ENCODE measurements at regions not wholly inside any gene's neighbourhood (a gene's known extent, or its start where the extent isn't known, plus 50 kb on each side); places are given as distances from the start of the nearest gene placed in this dataset.
A peak's percentile ranks its signal among the peaks of the same experiment; 100 is the strongest.

DNA sequence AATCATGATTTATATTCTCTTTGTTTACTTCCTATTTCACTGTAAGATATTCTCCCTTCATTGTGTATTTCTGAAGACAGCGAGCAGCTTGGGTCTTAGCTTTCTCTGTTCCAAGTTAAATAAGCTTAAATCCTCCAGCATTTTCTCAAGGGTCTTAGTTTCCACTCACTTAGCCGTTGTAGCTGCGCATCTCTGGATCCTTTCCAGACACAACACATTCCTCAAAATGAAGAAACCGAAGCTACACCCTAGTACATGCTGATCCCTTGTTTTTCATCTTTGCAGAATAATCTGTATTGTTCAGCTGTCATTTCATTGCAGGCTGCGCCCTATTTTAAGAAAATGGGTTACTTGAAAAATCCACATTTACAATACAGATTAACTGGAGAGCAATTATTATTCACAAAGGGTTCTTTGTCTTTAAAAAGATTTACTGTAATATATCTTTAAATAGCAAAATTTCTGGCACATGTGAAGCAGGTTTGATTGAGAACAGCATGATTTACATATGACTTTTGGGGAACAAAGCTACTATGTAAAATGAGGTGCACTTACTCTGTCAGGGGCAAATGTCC lies 375.8 kb downstream of the QKI start:
- DNase-seq (ENCODE audit: extremely low read depth in 1 of 4, low spot score in 3 of 4) (no peak), ATAC-seq (no peak), FAIRE-seq (no peak)
- H3K4me3 ChIP-seq: no peak overlapping the region
- no peak overlapping the region for H3K9ac ChIP-seq (ENCODE audit: insufficient read depth in 1 of 2, low read depth in 2 of 2, low read length in 2 of 2)
- H2AFZ ChIP-seq (ENCODE audit: low read depth, low read length): peak overlapping the region; percentile 54; the same call in 1 of the 2 replicates
- BruUV-seq (replicated peaks): no TSS peak
- no peaks in the 10 kb centered on the region for H3K9me3 ChIP-seq (replicated peaks; ENCODE audit: control insufficient read depth, insufficient read depth, low read depth, low read length)
- peaks cover 0 to 3% of the 10 kb centered on the region in 2 experiments; a peak in 3 of 5 replicates for H3K27me3 ChIP-seq (ENCODE audit: control insufficient read depth in 2 of 2, insufficient read depth in 2 of 2, low read length in 2 of 2)
- TF ChIP-seq NR4A1 (CRISPR knock-in tag; IDR thresholded peaks at IDR 0.05): no peak
- no peak for TF ChIP-seq NR4A1 (tag; IDR thresholded peaks at IDR 0.05)
- POLR2A ChIA-PET: interaction anchor here (1.1 to 1.6 kb wide), 2 partner anchors 12 to 28 kb away, joined by 3 to 4 read pairs; no protein-coding TSS in a partner anchor
- H3K27ac ChIP-seq (ENCODE audit: extremely low read depth, low read depth, low read length): no peak overlapping the region
- no peak overlapping the region for H3K4me2 ChIP-seq (ENCODE audit: insufficient read depth, low read length)
- WGBS (ENCODE audit: insufficient coverage, low coverage, missing lambda C conversion rate): 23% methylated on average over 5 of the region's 5 CpGs
- H3K36me3 ChIP-seq (ENCODE audit: control insufficient read depth, insufficient read depth, low read length): no peaks in the 10 kb centered on the region
- no peaks in the 10 kb centered on the region for H3K79me2 ChIP-seq (ENCODE audit: control insufficient read depth, insufficient read depth, low read length)
- no peaks in the 10 kb centered on the region for H4K20me1 ChIP-seq (replicated peaks; ENCODE audit: control insufficient read depth, insufficient read depth, low read length)
- CTCF ChIA-PET (ENCODE audit: low intra/inter-chr PET ratio): no interaction called here
- in situ Hi-C loops (cut with MboI) (no loop called here), intact Hi-C loops (cut with micrococcal nuclease) (no loop called here)
- H3K9me1 ChIP-seq (ENCODE audit: control insufficient read depth, insufficient read depth, low read length): no peaks in the 10 kb centered on the region
- peaks cover 0 to 2% of the 10 kb centered on the region in 2 experiments; a peak in 3 of 5 replicates for H3K4me1 ChIP-seq (replicated peaks in 1 of 2; ENCODE audit: control insufficient read depth in 2 of 2, insufficient read depth in 2 of 2, low read length in 2 of 2)

DNA sequence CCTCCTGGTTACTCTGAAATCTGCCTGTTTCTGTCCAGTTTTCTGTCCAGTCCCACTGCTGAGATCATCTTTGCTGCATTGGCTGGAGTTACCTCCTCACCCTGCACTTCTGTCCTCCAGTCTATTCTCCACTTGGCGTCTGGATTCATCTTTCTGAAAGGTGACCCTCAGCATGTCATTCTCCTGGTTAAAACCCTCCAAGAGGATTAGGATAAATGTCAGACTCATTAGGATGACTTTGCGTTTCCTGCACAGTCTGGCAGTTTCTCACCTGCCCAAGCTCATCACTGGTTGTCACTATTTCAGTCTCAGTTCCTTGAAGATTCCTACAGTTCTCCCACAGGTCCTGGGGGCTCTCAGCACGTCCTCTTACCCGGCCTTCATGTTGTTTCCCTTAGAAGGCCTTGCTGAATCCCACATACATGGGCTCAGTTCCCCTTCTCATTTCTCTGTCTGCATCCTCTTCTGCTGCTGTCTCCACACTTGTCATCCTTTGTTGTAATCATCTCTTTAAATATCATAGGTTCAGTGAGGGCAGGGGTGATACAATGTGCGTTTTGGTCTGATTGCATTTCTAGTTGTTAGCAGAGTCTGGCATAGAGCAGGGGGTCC lies 374.8 kb downstream of the QKI start:
- Histone ChIP-seq H4K20me1 (replicated peaks; ENCODE audit: control insufficient read depth, insufficient read depth, low read length) (no peaks in the 10 kb centered on the region), H3K79me2 (ENCODE audit: control insufficient read depth, insufficient read depth, low read length) (no peaks in the 10 kb centered on the region), H3K4me2 (ENCODE audit: insufficient read depth, low read length) (no peak overlapping the region; the same call in 1 of the 2 replicates), H3K27me3 (ENCODE audit: control insufficient read depth in 2 of 2, insufficient read depth in 2 of 2, low read length in 2 of 2) (peaks cover 0 to 3% of the 10 kb centered on the region in 2 experiments; a peak in 3 of 5 replicates), H3K36me3 (ENCODE audit: control insufficient read depth, insufficient read depth, low read length) (no peaks in the 10 kb centered on the region), H2AFZ (ENCODE audit: low read depth, low read length) (peak overlapping the region; percentile 53; the same call in 1 of the 2 replicates), H3K9me3 (replicated peaks; ENCODE audit: control insufficient read depth, insufficient read depth, low read depth, low read length) (no peaks in the 10 kb centered on the region), H3K9ac (ENCODE audit: insufficient read depth in 1 of 2, low read depth in 2 of 2, low read length in 2 of 2) (no peak overlapping the region), H3K9me1 (ENCODE audit: control insufficient read depth, insufficient read depth, low read length) (no peaks in the 10 kb centered on the region), H3K4me3 (no peak overlapping the region), H3K4me1 (replicated peaks in 1 of 2; ENCODE audit: control insufficient read depth in 2 of 2, insufficient read depth in 2 of 2, low read length in 2 of 2) (peaks cover 0 to 2% of the 10 kb centered on the region in 2 experiments; a peak in 3 of 5 replicates), H3K27ac (ENCODE audit: extremely low read depth, low read depth, low read length) (no peak overlapping the region)
- ChIA-PET CTCF (ENCODE audit: low intra/inter-chr PET ratio) (no interaction called here), POLR2A (interaction anchor here (0.6 to 1.6 kb wide), 3 partner anchors 11 to 295 kb away, joined by 3 to 4 read pairs (median 3); no protein-coding TSS in a partner anchor)
- intact Hi-C loops (cut with micrococcal nuclease): no loop called here
- WGBS (ENCODE audit: insufficient coverage, low coverage, missing lambda C conversion rate): 11% methylated on average over 5 of the region's 5 CpGs
- DNase-seq (ENCODE audit: extremely low read depth in 1 of 4, low spot score in 3 of 4) (no peak), ATAC-seq (peak; percentile 38), FAIRE-seq (no peak)
- in situ Hi-C loops (cut with MboI): no loop called here
- no TSS peak for BruUV-seq (replicated peaks)
- peak; percentile 71 for TF ChIP-seq ZNF316 (IDR thresholded peaks at IDR 0.05)
- no peak for TF ChIP-seq BRF1 (IDR thresholded peaks at IDR 0.05; ENCODE audit: borderline replicate concordance, extremely low read depth, insufficient read length)
- TF ChIP-seq, protein P1, sequence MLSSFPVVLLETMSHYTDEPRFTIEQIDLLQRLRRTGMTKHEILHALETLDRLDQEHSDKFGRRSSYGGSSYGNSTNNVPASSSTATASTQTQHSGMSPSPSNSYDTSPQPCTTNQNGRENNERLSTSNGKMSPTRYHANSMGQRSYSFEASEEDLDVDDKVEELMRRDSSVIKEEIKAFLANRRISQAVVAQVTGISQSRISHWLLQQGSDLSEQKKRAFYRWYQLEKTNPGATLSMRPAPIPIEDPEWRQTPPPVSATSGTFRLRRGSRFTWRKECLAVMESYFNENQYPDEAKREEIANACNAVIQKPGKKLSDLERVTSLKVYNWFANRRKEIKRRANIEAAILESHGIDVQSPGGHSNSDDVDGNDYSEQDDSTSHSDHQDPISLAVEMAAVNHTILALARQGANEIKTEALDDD (IDR thresholded peaks at IDR 0.05): no peak
- TF ChIP-seq HDAC8 (tag; IDR thresholded peaks at IDR 0.05): no peak
- peak; percentile 64 for TF ChIP-seq NFE2 (IDR thresholded peaks at IDR 0.05; ENCODE audit: low read depth)
- peak; percentile 67 for TF ChIP-seq C11orf30 (IDR thresholded peaks at IDR 0.05; ENCODE audit: low read depth)
- TF ChIP-seq, protein P2, sequence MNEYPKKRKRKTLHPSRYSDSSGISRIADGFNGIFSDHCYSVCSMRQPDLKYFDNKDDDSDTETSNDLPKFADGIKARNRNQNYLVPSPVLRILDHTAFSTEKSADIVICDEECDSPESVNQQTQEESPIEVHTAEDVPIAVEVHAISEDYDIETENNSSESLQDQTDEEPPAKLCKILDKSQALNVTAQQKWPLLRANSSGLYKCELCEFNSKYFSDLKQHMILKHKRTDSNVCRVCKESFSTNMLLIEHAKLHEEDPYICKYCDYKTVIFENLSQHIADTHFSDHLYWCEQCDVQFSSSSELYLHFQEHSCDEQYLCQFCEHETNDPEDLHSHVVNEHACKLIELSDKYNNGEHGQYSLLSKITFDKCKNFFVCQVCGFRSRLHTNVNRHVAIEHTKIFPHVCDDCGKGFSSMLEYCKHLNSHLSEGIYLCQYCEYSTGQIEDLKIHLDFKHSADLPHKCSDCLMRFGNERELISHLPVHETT (CRISPR knock-in tag; conservative IDR thresholded peaks at IDR 0.05 in 1 of 2, IDR thresholded peaks at IDR 0.05 in 1 of 2): no peak
- no peak for TF ChIP-seq JUNB (CRISPR knock-in tag; conservative IDR thresholded peaks at IDR 0.05)
- TF ChIP-seq NR2C2 (CRISPR knock-in tag; IDR thresholded peaks at IDR 0.05): no peak
- TF ChIP-seq NR2C2 (tag; IDR thresholded peaks at IDR 0.05): no peak

Measured in K562 (cell line).